ENCODE measurements at regions not wholly inside any gene's neighbourhood (a gene's known extent, or its start where the extent isn't known, plus 50 kb on each side); places are given as distances from the start of the nearest gene placed in this dataset.
A peak's percentile ranks its signal among the peaks of the same experiment; 100 is the strongest.

DNA sequence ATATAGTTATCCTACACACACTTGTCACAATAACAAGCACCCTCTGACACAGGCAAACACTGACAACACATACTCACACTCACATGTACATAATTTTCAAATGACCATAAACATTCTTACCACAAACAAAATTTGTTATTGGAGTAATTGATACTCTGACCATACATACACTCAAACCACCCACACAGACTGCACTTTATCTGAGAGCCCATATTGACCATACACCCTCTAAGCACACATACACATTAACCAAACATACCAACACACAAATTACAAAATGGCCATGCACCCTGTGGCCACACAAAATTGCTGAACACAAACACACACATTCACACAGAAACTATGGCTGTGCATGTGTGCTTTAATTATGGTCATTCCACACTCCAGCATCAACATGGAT is 79.1 kb upstream of the FAM120A start:
- no peak for DNase-seq
- H3K4me1 ChIP-seq: no peaks in the 10 kb centered on the region
- H3K36me3 ChIP-seq: no peaks in the 10 kb centered on the region
- TF ChIP-seq, protein P1, sequence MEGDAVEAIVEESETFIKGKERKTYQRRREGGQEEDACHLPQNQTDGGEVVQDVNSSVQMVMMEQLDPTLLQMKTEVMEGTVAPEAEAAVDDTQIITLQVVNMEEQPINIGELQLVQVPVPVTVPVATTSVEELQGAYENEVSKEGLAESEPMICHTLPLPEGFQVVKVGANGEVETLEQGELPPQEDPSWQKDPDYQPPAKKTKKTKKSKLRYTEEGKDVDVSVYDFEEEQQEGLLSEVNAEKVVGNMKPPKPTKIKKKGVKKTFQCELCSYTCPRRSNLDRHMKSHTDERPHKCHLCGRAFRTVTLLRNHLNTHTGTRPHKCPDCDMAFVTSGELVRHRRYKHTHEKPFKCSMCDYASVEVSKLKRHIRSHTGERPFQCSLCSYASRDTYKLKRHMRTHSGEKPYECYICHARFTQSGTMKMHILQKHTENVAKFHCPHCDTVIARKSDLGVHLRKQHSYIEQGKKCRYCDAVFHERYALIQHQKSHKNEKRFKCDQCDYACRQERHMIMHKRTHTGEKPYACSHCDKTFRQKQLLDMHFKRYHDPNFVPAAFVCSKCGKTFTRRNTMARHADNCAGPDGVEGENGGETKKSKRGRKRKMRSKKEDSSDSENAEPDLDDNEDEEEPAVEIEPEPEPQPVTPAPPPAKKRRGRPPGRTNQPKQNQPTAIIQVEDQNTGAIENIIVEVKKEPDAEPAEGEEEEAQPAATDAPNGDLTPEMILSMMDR (IDR thresholded peaks at IDR 0.05; ENCODE audit: low read depth, low read length): no peak
- no peaks in the 10 kb centered on the region for H3K9me3 ChIP-seq
- no peaks in the 10 kb centered on the region; the same call in 1 of the 2 replicates for H3K27me3 ChIP-seq
- H3K4me3 ChIP-seq (ENCODE audit: low read depth, low read length): no peak overlapping the region

DNA sequence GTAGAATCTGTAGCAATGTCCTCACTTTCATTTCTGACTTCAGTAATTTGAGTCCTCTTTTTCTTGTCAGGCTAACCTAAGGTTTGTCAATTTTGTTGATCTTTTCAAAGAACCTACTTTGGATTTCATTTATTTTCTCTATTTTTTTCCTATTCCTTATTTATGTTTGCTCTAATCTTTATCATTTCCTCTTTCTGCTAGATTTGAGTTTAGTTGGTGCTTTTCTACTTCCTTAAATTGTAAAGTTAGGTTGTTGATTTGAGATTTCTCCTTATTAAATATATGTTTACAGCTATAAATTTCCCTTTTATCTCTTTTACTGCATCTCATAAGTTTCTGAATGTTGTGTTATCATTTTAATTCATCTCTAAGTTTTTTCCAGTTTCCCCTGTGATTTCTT is 75.1 kb upstream of the FAM120A start:
- no peak overlapping the region for H3K4me3 ChIP-seq (ENCODE audit: low read depth, low read length)
- no peaks in the 10 kb centered on the region for H3K27me3 ChIP-seq
- no peaks in the 10 kb centered on the region for H3K4me1 ChIP-seq
- no peak for DNase-seq
- H3K9me3 ChIP-seq: no peaks in the 10 kb centered on the region
- no peaks in the 10 kb centered on the region for H3K36me3 ChIP-seq
- TF ChIP-seq, protein P1 (IDR thresholded peaks at IDR 0.05; ENCODE audit: low read depth, low read length): no peak

DNA sequence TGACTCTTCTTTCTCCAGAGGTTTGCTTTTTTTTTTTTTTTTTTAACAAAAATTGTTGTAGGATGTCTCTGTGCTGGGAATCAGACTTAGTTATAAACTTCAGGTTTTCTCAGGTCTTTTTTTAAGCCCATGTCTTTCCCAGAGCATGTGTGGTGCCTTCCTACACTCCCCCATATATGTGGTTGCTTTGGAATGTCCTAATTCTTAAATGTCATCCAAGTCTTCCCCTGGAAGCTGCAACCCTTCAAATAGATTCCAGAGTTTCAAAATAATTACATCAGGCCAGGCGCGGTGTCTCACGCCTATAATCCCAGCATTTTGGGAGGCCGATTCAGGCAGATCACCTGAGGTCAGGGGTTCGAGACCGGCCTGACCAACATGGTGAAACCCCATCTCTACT is 73.2 kb upstream of the FAM120A start:
- no peaks in the 10 kb centered on the region for H3K27me3 ChIP-seq
- no peaks in the 10 kb centered on the region for H3K4me1 ChIP-seq
- TF ChIP-seq, protein P1 (IDR thresholded peaks at IDR 0.05; ENCODE audit: low read depth, low read length): no peak
- no peak for DNase-seq
- H3K4me3 ChIP-seq (ENCODE audit: low read depth, low read length): no peak overlapping the region
- H3K36me3 ChIP-seq: no peaks in the 10 kb centered on the region
- no peaks in the 10 kb centered on the region for H3K9me3 ChIP-seq

DNA sequence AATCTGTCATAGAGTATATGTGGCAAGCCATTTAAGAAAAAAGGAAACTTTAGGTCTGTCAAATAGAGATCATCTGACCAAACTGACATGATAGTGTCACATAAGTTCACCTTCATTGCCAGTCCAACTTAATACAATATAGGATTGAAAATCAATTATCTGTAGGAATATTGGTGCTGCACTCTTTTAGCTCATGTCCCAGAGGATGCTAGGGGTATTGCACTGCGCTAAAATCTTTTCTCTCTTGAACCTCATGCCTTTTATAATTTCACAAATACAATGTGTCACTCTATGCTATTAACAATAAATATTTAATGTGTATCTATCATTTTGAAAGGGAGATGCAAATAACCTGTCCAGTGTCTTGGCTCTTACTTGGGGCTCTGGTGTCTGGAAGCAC is 72.4 kb upstream of the FAM120A start:
- Histone ChIP-seq H3K4me1 (no peaks in the 10 kb centered on the region), H3K27me3 (no peaks in the 10 kb centered on the region; the same call in 1 of the 2 replicates), H3K9me3 (no peaks in the 10 kb centered on the region), H3K36me3 (no peaks in the 10 kb centered on the region), H3K4me3 (ENCODE audit: low read depth, low read length) (no peak overlapping the region)
- DNase-seq: no peak
- TF ChIP-seq, protein P1 (IDR thresholded peaks at IDR 0.05; ENCODE audit: low read depth, low read length): peak; percentile 29

DNA sequence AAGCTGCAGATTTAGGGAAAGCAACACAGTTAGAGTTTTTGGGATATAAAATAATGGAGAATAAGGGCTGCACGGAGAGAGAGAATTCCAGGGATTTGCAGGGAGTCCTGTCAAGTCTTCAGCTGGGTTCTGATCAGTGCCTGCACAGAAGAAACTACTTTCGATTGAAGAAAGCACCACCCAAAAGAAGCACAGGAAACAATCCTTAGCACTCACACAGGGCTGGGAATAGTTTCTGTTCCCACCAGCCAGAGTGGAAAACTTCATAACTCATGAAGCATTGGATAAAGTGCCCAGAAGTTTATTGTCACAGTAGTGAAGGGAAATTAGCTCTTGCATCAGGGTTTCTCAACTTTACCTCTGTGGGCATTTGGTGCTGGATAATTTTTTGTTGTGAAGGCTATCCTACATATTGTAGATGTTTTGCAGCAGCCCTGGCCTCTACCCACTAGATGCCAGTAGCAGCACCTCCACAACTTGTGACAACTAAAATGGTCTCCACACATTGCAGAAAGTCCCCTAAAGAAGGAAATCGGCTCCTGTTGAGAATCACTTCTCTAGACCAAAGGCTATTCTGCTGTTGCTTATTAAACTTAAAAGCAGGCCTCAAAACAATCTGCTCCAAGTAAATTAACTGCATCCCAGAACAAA is 71.0 kb upstream of the FAM120A start:
- no peak for DNase-seq
- Histone ChIP-seq H3K27me3 (no peaks in the 10 kb centered on the region; the same call in 1 of the 2 replicates), H3K4me1 (no peaks in the 10 kb centered on the region), H3K4me3 (ENCODE audit: low read depth, low read length) (no peak overlapping the region), H3K36me3 (no peaks in the 10 kb centered on the region), H3K9me3 (no peaks in the 10 kb centered on the region)
- TF ChIP-seq, protein P1 (IDR thresholded peaks at IDR 0.05; ENCODE audit: low read depth, low read length): no peak

DNA sequence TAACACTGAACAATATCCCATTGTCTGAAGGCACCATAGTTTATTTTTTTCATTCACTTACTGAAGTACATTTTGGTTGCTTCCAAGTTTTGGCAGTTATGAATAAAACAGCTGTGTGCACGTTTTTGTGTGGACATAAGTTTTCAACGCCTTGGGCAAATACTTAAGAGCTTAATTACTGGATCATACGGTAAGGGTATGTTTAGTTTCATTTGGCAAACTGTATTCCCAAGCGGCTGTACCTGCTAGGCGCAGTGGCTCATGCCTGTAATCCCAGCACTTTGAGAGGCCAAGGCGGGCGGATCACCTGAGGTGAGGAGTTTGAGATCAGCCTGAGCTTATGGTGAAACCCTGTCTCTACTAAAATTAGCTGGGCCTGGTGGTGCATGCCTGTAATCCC is 63.7 kb upstream of the FAM120A start:
- H3K4me3 ChIP-seq (ENCODE audit: low read depth, low read length): no peak overlapping the region
- no peak for DNase-seq
- H3K36me3 ChIP-seq: no peaks in the 10 kb centered on the region
- no peaks in the 10 kb centered on the region for H3K4me1 ChIP-seq
- TF ChIP-seq, protein P1 (IDR thresholded peaks at IDR 0.05; ENCODE audit: low read depth, low read length): no peak
- no peaks in the 10 kb centered on the region for H3K9me3 ChIP-seq
- H3K27me3 ChIP-seq: no peaks in the 10 kb centered on the region; the same call in 1 of the 2 replicates
